ENCODE measurements at regions not wholly inside any gene's neighbourhood (a gene's known extent, or its start where the extent isn't known, plus 50 kb on each side); places are given as distances from the start of the nearest gene placed in this dataset.
A peak's percentile ranks its signal among the peaks of the same experiment; 100 is the strongest.

- peak; percentile 7 to 89 (median 74) for TF ChIP-seq CTCF (IDR thresholded peaks at IDR 0.05)
- Histone ChIP-seq H3K9me3 (no peaks in the 10 kb centered on the region), H3K27ac (peak overlapping the region in 7 of 10 donors; percentile 10 to 66 (median 51)), H3K4me1 (peaks cover 4 to 39% (median 26%) of the 10 kb centered on the region in 9 donors), H3K36me3 (no peaks in the 10 kb centered on the region), H3K4me3 (peak overlapping the region in 7 of 10 donors; percentile 8 to 30 (median 23)), H3K27me3 (peaks cover 0 to 52% (median 27%) of the 10 kb centered on the region in 7 donors)
- DNase-seq (peak in 1 of 2 donors; percentile 59), ATAC-seq (peak; percentile 80 to 93 (median 91))
- intact Hi-C loops (cut with DNase I) = loop anchor here (1.0 to 10.0 kb wide), 14 partner anchors 54 to 894 kb away; partner anchors contain the start of gene PDGFRA (in 3 of the 10)
- 3 to 6% methylated on average over 8 of the region's 8 CpGs for WGBS, 2 donors
Observed at GRCh38 chr4:53908661-53909078, 155.7 kb downstream of the CHIC2 start.

DNA sequence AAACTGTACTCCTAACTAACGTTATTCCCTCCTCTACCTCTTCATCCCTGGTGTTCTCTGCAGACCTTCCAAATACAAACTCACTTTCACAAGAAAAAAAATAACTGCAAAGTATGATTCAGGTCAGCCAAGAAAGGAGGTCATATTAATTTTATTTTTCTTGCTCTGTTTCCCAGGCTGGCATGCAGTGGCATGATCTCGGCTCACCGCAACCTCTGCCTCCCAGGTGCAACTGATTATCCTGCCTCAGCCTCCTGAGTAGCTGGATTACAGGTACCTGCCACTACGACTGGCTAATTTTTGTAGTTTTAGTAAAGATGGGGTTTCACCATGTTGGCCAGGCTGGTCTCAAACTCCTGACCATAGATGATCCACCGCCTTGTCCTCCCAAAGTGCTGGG, 156.6 kb downstream of the CHIC2 start:
- H3K4me1 ChIP-seq = peaks cover 4 to 39% (median 26%) of the 10 kb centered on the region in 9 donors
- H3K9me3 ChIP-seq = no peaks in the 10 kb centered on the region
- H3K27ac ChIP-seq = peak overlapping the region in 2 of 10 donors; percentile 59 to 66
- H3K4me3 ChIP-seq = no peak overlapping the region
- WGBS, 2 donors = 70% methylated on average over 5 of the region's 5 CpGs
- no peak for TF ChIP-seq CTCF (IDR thresholded peaks at IDR 0.05)
- H3K36me3 ChIP-seq = no peaks in the 10 kb centered on the region
- ATAC-seq = no peak
- H3K27me3 ChIP-seq = peaks cover 0 to 53% (median 30%) of the 10 kb centered on the region in 7 donors
- DNase-seq = no peak
- intact Hi-C loops (cut with DNase I) = loop anchor here (1.0 to 10.0 kb wide), 14 partner anchors 53 to 893 kb away; partner anchors contain the start of gene PDGFRA (in 3 of the 10)

DNA sequence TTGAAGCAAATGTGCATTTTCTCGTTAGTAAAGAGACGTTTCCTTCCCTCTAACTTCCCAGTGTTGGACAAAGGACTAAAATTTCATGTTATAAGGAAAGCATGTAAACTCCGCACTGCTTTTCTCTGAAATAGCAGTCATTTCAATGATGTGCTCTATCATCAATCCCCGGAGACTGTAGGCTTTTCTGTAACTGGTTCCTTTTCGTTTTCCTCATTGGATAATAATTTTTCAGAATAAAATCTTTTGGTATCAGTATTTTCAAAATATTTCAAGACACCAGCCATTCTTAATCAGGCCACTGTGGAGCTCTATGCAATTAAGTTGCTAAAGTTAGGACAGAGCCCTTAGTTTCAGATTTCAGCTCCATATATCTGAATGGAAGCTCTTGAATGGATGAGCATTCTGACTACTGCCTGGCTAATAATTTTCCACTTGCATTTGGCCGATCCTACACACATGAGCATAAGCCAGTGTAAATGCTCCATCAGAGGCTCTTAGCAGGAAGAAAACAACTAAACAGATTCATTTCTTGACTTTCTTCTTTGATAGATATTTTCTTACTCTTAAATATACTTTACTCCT, 157.7 kb downstream of the CHIC2 start:
- WGBS, 2 donors = 52 to 53% methylated on average over 6 of the region's 6 CpGs
- peak overlapping the region in 4 of 10 donors; percentile 36 to 52 (median 39) for H3K4me3 ChIP-seq
- peaks cover 4 to 39% (median 26%) of the 10 kb centered on the region in 9 donors for H3K4me1 ChIP-seq
- intact Hi-C loops (cut with DNase I) = loop anchor here in 9 of 10 donors (5.0 to 10.0 kb wide), 12 partner anchors 52 to 892 kb away; partner anchors contain the start of gene PDGFRA (in 3 of the 9)
- TF ChIP-seq CTCF (IDR thresholded peaks at IDR 0.05) = no peak
- peak in 1 of 8 donors; percentile 26 for ATAC-seq
- peak overlapping the region in 5 of 10 donors; percentile 21 to 72 (median 59) for H3K27ac ChIP-seq
- H3K27me3 ChIP-seq = peaks cover 0 to 53% (median 40%) of the 10 kb centered on the region in 7 donors
- no peaks in the 10 kb centered on the region for H3K36me3 ChIP-seq
- DNase-seq = no peak
- no peaks in the 10 kb centered on the region for H3K9me3 ChIP-seq

- Histone ChIP-seq H3K4me3 (peak overlapping the region in 7 of 10 donors; percentile 25 to 52 (median 38)), H3K36me3 (no peaks in the 10 kb centered on the region), H3K4me1 (peaks cover 4 to 39% (median 26%) of the 10 kb centered on the region in 9 donors), H3K27ac (peak overlapping the region in 6 of 10 donors; percentile 21 to 72 (median 58)), H3K9me3 (no peaks in the 10 kb centered on the region), H3K27me3 (peaks cover 0 to 49% (median 40%) of the 10 kb centered on the region in 7 donors)
- ATAC-seq = peak in 7 of 8 donors; percentile 37 to 73 (median 58)
- DNase-seq = peak; percentile 24 to 40
- TF ChIP-seq CTCF (IDR thresholded peaks at IDR 0.05) = no peak
- intact Hi-C loops (cut with DNase I) = loop anchor here in 9 of 10 donors (5.0 to 10.0 kb wide), 12 partner anchors 51 to 891 kb away; partner anchors contain the start of gene PDGFRA (in 3 of the 9)
- 3 to 7% methylated on average over 11 of the region's 11 CpGs for WGBS, 2 donors
Observed at GRCh38 chr4:53905941-53906377, 158.4 kb downstream of the CHIC2 start.
